Loucy (cell line): ENCODE measurements at regions not wholly inside any gene's neighbourhood (a gene's known extent, or its start where the extent isn't known, plus 50 kb on each side); places are given as distances from the start of the nearest gene placed in this dataset.

ENCODE experiments used
- H2AFZ ChIP-seq: fragments of 200-600 bp; sonication (generic); 2 replicates; pipeline ENCODE4 v1.6.0; 2016; ENCODE audit warnings: antibody characterized with exemption, mild to moderate bottlenecking, low read length, moderate library complexity
- H3F3A ChIP-seq: fragments of 200-600 bp; 2 replicates; pipeline ENCODE4 v1.6.0; 2016; ENCODE audit warnings: antibody characterized with exemption, low read depth, mild to moderate bottlenecking
- H3K27me3 ChIP-seq: fragments of 200-600 bp; sonication (generic); 2 replicates; pipeline ENCODE4 v1.6.1; 2014; ENCODE audit warnings: low read length, mild to moderate bottlenecking; ENCODE audit not compliant: insufficient read depth, poor library complexity, severe bottlenecking
- H3K36me3 ChIP-seq: fragments of 200-600 bp; sonication (generic); 2 replicates; pipeline ENCODE4 v1.6.1; 2016; ENCODE audit warnings: low read length; ENCODE audit not compliant: insufficient read depth
- H3K4me1 ChIP-seq: fragments of 200-600 bp; sonication (generic); 2 replicates; pipeline ENCODE4 v1.5.1; 2014; ENCODE audit warnings: low read length, mild to moderate bottlenecking; ENCODE audit not compliant: insufficient read depth, poor library complexity, severe bottlenecking
- H3K4me2 ChIP-seq: fragments of 200-600 bp; sonication (generic); 2 replicates; pipeline ENCODE4 v1.6.0; 2014; ENCODE audit warnings: antibody characterized with exemption, low read length, low read depth, mild to moderate bottlenecking; ENCODE audit not compliant: poor library complexity, severe bottlenecking
- H3K4me3 ChIP-seq: fragments of 200-600 bp; sonication (generic); 2 replicates; pipeline ENCODE4 v1.5.1; 2014; ENCODE audit warnings: low read length, mild to moderate bottlenecking, mixed read lengths; ENCODE audit not compliant: poor library complexity, severe bottlenecking
- H3K79me2 ChIP-seq: fragments of 200-600 bp; sonication (generic); 2 replicates; pipeline ENCODE4 v1.6.1; 2014; ENCODE audit warnings: low read length; ENCODE audit not compliant: insufficient read depth
- H3K9ac ChIP-seq: fragments of 200-600 bp; sonication (generic); 2 replicates; pipeline ENCODE4 v1.6.0; 2014; ENCODE audit warnings: mild to moderate bottlenecking, low read depth, low read length, moderate library complexity; ENCODE audit not compliant: poor library complexity, severe bottlenecking
- H3K9me2 ChIP-seq: fragments of 200-600 bp; sonication (generic); replicated peaks from 2 replicates; pipeline ENCODE4 v1.6.1; 2016; ENCODE audit warnings: low read depth, low read length, mixed read lengths
- H3K9me3 ChIP-seq: fragments of 200-600 bp; sonication (generic); 2 replicates; pipeline ENCODE4 v1.6.1; 2014; ENCODE audit warnings: mild to moderate bottlenecking, antibody characterized with exemption, low read length, low read depth; ENCODE audit not compliant: insufficient read depth
- H4K20me1 ChIP-seq: fragments of 200-600 bp; sonication (generic); 2 replicates; pipeline ENCODE4 v1.6.0; 2014; ENCODE audit warnings: antibody characterized with exemption, low read length, mild to moderate bottlenecking; ENCODE audit not compliant: insufficient read depth, poor library complexity, severe bottlenecking
- CTCF ChIP-seq: fragments of 200-600 bp; sonication (generic); conservative IDR thresholded peaks from 2 replicates; pipeline ENCODE4 v1.5.1; 2014; ENCODE audit warnings: mild to moderate bottlenecking, antibody characterized with exemption, low read length
- EZH2phosphoT487 ChIP-seq: fragments of 200-600 bp; IDR thresholded peaks from 2 replicates; pipeline ENCODE4 v1.6.1; 2018; ENCODE audit warnings: antibody characterized with exemption, mild to moderate bottlenecking, moderate library complexity, borderline replicate concordance

- no peaks in the 10 kb centered on the region for H3K36me3 ChIP-seq
- H3F3A ChIP-seq: no peaks in the 10 kb centered on the region
- no peaks in the 10 kb centered on the region for H3K4me1 ChIP-seq
- no peak overlapping the region for H3K9ac ChIP-seq
- H3K9me3 ChIP-seq: no peaks in the 10 kb centered on the region
- H4K20me1 ChIP-seq: no peaks in the 10 kb centered on the region
- H3K9me2 ChIP-seq: no peaks in the 10 kb centered on the region
- H3K4me3 ChIP-seq: no peak overlapping the region
- no peaks in the 10 kb centered on the region for H3K27me3 ChIP-seq
- no peak overlapping the region for H2AFZ ChIP-seq
- TF ChIP-seq EZH2phosphoT487: no peak
- TF ChIP-seq CTCF: no peak
- H3K4me2 ChIP-seq: no peak overlapping the region
- no peaks in the 10 kb centered on the region for H3K79me2 ChIP-seq
These were observed 54.5 kb upstream of the ZNF804A start for GRCh38 chr2:184543832-184544231.
